ENCODE measurements at regions not wholly inside any gene's neighbourhood (a gene's known extent, or its start where the extent isn't known, plus 50 kb on each side); places are given as distances from the start of the nearest gene placed in this dataset.

- no peak for TF ChIP-seq ZNF274 (IDR thresholded peaks at IDR 0.05; ENCODE audit: low read depth, low read length)
Measured at GRCh38 chr5:68920888-68921287, 172.9 kb upstream of the SLC30A5 start.

DNA sequence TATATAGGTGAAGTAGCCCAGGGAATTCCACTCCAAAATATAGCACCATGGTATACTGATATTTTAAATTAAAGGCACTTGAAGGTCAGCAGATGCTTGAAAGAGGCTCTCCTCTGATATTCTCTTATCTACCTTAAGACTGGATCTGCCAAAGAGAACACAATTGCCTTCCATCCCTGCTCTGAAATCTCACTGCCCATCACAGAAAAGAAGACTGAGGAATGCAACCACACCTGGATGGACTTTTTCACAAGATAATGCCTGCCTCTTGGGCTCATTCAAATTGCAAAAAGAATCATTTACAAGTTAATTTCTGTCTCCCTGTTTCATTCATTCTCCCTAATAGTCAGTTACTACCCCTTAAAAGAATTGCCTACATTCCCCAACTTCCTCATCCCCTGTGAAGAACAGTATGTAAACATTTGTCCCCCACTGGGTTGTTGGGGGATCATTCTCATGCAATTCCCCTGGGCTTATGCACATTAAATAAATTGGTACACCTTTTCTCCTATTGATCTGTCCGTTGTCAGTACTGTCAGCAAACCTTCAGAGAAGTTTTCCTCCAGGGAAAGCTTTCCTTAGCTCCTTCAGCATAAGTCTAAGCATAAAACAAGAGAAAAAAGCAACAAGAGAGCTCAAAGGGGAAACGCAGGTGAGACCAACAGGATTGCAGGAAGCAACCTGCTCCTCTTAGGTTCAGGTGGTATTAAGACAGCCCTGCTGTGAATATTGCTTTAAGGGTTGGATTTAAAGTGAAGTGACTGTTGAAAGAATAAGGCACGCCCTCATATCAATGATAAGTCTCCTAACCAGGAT is 171.4 kb upstream of the SLC30A5 start:
- no peak for TF ChIP-seq ZNF274 (IDR thresholded peaks at IDR 0.05; ENCODE audit: low read depth, low read length)
- no peak overlapping the region for H3K4me3 ChIP-seq (ENCODE audit: low read length)

More at GRCh38 chr5:68920888-68921287, 172.9 kb upstream of the SLC30A5 start:
- no peak overlapping the region for H3K4me3 ChIP-seq (ENCODE audit: low read length)

- H3K4me3 ChIP-seq (ENCODE audit: low read length), result no peak overlapping the region
- no peak for TF ChIP-seq ZNF274 (IDR thresholded peaks at IDR 0.05; ENCODE audit: low read depth, low read length)
Measured at GRCh38 chr5:68924481-68925145, 169.2 kb upstream of the SLC30A5 start.

DNA sequence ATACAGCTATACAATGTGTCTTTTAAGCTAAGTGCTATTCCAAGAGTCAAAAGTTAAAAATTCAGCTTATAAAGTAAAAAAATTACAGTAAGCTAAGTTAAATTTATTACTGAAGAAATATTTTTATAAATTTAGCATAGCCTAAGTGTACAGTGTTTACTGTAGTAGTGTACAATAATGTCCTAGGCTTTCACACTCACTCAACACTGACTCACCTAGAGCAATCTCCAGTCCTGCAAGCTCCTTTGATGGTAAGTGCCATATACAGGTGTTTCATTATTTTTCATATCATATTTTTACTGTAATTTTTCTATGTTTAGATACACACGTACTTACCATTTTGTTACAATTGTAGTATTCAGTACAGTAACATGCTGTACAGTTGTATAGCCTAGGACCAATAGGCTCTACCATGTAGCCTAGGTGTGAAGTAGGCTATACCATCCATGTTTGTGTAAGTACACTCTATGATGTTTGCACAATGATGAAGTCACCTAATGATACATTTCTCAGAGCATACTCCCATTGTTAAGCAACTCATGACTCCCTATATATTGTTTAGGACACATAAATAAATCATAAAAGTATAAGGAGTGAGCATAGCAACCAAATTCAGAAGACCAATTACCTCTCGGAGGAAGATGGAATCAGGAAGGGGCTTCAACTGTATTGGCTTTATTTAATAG is 165.1 kb upstream of the SLC30A5 start:
- TF ChIP-seq ZNF274 (IDR thresholded peaks at IDR 0.05; ENCODE audit: low read depth, low read length), result no peak
- no peak overlapping the region for H3K4me3 ChIP-seq (ENCODE audit: low read length)

DNA sequence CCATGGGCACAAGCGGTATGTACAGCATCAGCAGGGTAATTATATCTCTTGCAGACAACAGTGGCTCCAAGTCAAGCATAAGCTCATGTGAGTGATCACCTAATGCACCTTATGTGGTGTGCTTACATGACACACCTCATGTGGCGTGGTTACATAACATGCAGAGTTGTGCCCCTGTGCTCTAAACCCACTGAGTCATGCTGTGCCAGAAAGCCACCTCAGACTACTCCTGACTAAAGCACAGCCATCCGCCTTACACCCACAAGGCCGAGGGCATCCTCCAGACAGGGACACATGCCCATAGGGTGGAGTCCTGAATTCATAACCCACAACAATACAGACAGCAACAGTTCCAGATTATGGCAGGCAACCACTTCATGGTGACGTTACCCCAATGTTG is 163.7 kb upstream of the SLC30A5 start:
- TF ChIP-seq ZNF274 (IDR thresholded peaks at IDR 0.05; ENCODE audit: low read depth, low read length), result no peak
- no peak overlapping the region for H3K4me3 ChIP-seq (ENCODE audit: low read length)

GRCh38 chr5:68932830-68933434 is 160.9 kb upstream of the SLC30A5 start:
- no peak overlapping the region for H3K4me3 ChIP-seq (ENCODE audit: low read length)

GRCh38 chr5:68942169-68942568 is 151.6 kb upstream of the SLC30A5 start:
- TF ChIP-seq ZNF274 (IDR thresholded peaks at IDR 0.05; ENCODE audit: low read depth, low read length), result no peak
- H3K4me3 ChIP-seq (ENCODE audit: low read length), result no peak overlapping the region

More at GRCh38 chr5:68932830-68933434, 160.9 kb upstream of the SLC30A5 start:
- TF ChIP-seq ZNF274 (IDR thresholded peaks at IDR 0.05; ENCODE audit: low read depth, low read length), result no peak

DNA sequence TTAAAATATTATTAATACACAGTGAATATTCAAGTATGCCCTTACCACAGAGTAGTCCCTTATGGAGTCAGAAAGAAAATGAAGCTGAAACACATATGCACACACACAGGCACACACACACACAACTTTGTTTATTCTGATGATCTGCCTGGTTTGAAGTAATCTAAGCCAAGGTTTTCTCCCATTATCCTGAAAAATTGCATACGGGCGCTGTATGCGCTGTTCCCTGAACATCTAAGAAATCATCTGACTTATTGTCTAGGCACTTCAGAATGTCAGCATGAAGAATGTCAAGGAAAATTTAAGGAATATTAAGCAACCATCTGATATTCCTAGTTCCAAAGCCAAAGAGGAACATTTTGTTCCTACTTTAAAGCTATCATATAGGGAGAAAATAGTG is 147.1 kb upstream of the SLC30A5 start:
- H3K4me3 ChIP-seq (ENCODE audit: low read length), result no peak overlapping the region
- TF ChIP-seq ZNF274 (IDR thresholded peaks at IDR 0.05; ENCODE audit: low read depth, low read length), result no peak

- TF ChIP-seq ZNF274 (IDR thresholded peaks at IDR 0.05; ENCODE audit: low read depth, low read length), result no peak
- no peak overlapping the region for H3K4me3 ChIP-seq (ENCODE audit: low read length)
Measured at GRCh38 chr5:68947986-68948385, 145.8 kb upstream of the SLC30A5 start.

DNA sequence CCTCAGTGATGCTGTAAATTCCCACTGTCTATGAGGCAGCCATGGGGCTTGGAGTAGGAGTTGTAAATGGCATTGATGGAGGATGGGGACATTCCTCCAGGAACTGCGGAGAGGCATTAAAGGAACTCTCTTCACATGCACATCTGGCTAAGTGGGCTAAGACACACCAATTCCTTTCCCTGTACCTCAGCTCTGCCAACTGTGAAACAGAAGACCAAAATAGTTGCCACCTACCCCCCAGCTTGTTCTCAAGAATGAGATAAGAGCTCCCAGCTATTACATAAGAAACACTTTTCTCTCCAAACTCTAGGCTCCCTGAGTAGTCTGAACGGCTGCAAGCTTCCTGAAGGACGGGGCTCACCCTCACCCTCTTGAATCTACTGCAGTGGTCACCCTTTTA is 144.6 kb upstream of the SLC30A5 start:
- H3K4me3 ChIP-seq (ENCODE audit: low read length), result no peak overlapping the region
- no peak for TF ChIP-seq ZNF274 (IDR thresholded peaks at IDR 0.05; ENCODE audit: low read depth, low read length)

DNA sequence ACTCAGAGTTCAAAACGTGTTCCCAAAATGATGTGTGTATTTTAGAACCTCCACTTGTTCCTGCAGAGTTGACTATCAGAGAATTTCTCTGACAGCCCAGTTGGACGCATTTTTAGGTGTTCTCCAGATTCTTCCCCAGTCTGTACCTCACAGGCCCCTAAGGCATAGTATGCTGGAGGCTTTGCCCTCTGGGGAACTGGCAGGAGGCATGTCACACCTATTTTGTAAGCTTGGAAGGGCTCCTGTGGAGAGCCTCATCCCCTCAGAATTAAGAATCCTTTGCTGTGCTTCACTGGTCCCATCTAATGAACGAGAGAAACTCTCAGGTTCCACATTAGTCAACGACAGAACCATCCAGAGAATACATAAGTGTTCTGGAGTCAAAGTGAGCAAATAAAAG is 144.1 kb upstream of the SLC30A5 start:
- no peak for TF ChIP-seq ZNF274 (IDR thresholded peaks at IDR 0.05; ENCODE audit: low read depth, low read length)

DNA sequence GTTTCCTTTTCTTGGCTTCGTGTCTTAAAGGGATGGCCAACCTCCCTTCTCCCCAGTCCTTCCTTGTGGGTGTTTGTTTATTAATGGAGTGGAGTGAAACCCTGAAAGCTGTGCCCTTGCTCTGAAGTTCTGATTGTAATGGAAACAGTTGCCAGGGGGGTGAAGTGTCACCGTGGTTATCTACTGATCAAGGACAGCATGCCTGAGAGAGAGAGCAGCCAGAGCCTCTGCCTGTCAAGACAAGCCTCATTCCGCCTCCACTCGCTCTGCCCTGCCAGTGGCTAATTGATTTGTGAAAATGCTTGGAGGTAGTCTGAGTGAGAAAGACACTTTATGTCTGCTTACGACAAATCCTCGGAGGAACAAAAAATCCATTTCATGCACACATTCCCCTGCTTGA is 143.7 kb upstream of the SLC30A5 start:
- TF ChIP-seq ZNF274 (IDR thresholded peaks at IDR 0.05; ENCODE audit: low read depth, low read length), result no peak
- no peak overlapping the region for H3K4me3 ChIP-seq (ENCODE audit: low read length)

More for the DNA sequence above, 144.1 kb upstream of the SLC30A5 start:
- H3K4me3 ChIP-seq (ENCODE audit: low read length), result no peak overlapping the region

GRCh38 chr5:68950930-68951329 is 142.9 kb upstream of the SLC30A5 start:
- TF ChIP-seq ZNF274 (IDR thresholded peaks at IDR 0.05; ENCODE audit: low read depth, low read length), result no peak
- no peak overlapping the region for H3K4me3 ChIP-seq (ENCODE audit: low read length)

DNA sequence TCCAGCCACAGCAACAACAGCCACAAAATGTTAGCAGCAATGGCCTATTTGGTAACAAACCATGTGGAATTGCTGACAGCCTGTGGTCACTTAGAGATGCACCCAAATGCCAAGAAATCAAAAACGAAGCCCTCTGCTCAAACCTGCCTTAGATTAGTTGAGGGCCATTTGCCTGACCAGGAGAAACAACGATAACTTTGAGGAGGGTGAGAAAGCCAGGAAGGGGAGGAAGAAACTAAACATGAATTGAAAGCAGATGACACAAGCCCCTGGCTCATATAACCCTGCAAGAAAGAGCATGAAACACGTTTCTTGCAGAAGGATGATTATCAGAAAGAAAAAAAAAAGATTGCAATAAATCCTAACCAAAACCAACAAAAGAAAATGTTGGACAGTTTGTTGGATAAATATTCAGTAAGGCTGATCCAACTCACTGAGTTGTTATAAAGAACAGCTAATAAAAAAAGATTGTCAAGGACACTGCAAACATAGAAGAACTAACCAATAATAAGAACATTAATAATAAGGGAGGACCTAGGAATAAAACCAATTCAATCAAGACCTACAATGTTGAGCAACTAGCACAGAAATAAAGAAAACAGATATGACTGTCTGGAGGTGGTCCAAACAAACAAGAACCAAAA is 140.5 kb upstream of the SLC30A5 start:
- no peak overlapping the region for H3K4me3 ChIP-seq (ENCODE audit: low read length)
- TF ChIP-seq ZNF274 (IDR thresholded peaks at IDR 0.05; ENCODE audit: low read depth, low read length), result no peak

Data from GM08714 (cell line).